ENCODE measurements at regions not wholly inside any gene's neighbourhood (a gene's known extent, or its start where the extent isn't known, plus 50 kb on each side); places are given as distances from the start of the nearest gene placed in this dataset.

GRCh38 chr19:28497887-28498286, 715.1 kb downstream of the UQCRFS1 start:
- no peak for DNase-seq

DNA sequence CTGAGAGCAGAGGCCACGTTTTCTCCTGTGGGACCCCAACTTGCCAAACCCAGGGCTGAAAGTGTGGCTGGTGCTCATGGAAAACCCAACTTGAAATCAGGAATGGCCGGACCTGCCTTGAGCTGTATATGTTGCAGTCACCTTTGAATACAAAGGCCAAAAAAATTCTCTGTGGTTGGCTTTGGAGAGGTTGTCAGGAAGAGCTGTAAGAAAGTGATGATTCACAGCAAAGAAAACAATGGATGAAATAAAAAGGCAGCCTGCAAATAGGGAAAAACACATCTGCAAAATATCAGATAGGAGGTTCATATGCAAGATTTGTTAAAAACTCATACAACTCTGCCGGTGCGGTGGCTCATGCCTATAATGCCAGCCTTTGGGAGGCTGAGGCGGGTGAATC, 715.8 kb downstream of the UQCRFS1 start:
- peak; percentile 8 for DNase-seq

- no peak for DNase-seq
These were observed 717.9 kb downstream of the UQCRFS1 start for GRCh38 chr19:28495046-28495445.

GRCh38 chr19:28494461-28494860, 718.5 kb downstream of the UQCRFS1 start:
- no peak for DNase-seq

DNA sequence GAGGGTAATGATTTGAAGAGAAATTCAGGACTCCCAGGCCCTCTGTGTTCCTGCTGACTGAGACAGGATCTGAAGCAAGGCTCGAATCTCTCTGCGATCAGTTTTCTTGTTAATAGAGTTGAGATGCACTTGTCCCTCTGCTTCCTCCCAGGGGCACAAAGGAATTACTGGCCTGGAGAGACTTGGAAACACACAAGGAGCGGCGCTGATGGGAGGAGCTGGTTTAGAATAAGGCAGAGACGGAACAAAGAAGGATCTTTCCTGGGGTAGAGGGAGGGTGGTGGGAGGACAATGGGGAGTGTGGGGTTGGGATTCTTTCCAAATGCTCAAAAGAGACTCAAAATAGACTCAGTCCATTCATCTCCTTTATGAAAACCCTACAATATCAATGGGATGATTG, 719.1 kb downstream of the UQCRFS1 start:
- DNase-seq: no peak

DNA sequence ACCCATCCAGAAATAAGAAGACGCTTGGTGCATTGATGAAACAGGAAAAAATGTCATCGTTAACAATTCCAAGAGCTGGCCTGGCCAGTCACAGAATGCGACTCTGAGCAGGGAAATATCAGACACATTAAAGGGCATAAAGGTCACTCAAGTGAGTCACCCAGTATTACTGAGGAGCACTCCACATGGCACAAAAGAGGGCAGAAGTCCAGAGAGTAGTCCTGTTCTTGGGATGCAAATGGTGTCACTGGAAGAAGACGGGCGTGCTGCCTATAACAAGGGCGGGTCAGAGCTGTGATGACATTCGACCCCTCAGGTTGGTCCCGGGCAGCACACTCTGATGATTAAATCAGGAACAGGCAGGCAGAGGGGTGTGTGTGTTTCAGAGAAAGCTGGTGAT, 720.3 kb downstream of the UQCRFS1 start:
- no peak for DNase-seq

DNA sequence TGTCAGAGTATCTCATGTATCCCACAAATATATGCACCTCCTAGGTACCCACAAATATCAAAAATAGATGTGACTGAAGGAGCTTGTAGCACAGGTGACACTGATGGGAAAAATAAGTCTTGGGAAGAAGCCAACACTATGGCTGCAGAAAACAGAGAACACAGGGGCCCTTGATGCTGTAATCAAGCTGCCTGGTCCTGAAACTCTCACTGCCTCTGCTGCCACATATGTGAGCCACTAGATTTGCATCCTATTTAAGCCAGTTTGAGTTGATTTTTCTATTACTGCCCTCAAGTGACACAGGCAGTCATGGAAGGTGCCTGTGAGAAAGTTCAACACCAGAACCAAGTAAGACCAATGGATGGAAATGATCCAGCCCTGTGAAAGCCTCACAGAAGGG, 720.8 kb downstream of the UQCRFS1 start:
- no peak for DNase-seq

DNA sequence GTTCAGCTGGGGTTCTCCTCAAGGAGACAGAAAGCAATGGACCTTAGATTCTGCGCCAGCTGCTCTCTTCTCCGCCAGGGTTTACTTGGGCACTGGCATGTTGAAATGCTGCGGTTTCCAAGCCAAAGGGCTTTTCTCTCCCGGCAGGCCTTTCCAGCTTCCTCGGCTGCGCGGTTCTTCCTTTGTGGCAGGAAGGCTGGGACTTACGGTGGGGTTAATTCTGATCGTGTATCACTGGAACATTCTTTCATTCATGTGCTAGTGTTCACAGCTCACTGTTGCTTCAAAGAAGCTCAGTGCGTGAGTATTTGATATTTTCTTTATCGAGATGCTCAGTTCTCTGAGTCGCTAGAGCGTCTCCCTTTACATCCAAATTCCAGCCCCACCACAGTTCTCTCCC, 723.2 kb downstream of the UQCRFS1 start:
- DNase-seq: no peak

DNA sequence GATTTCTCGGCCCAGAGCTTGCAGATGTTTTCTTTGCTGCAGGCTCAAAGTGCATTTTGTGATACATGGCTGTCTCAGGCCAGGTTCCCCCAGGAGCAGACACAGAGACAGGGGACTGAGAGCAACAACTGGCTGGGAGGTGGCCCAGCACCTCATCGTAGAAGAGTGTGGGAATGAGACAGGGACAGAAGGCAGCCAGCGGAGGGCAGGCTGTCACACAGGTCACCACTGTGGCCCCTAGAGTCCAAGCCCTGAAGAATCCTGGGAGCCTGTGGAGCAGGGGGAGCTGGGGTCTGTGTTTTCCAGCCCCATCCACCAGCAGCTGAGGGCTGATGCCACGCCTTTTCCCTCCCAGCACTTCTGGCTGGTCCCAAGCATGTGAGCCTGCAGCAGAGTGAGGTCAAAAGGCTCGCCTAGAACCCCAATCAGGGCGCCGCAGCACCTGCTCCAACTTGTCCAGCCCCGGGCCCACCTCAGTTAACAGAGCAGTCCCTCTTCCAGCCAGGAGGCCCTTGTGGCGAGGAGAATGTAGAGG, 723.8 kb downstream of the UQCRFS1 start:
- DNase-seq: no peak

- no peak for DNase-seq
These were observed 725.0 kb downstream of the UQCRFS1 start for GRCh38 chr19:28487999-28488398.

DNA sequence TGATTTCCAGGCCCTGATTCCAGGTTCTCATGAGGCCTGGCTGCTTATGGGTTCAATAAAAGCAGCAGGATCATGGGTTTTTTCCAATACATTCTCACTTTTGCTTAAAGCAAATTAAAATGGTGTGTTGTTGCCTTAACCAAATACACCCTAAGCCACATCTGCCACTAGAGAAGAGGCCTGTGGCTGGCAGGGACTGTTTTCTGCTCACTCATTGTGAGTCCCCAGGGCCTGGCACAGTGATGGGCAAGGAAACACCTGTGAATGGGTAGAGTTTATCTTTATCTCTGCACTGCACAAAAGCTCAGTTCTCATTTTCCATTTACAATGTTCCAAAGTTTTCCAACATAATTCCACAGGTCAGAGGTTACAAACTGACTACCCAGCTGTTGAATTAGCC, 726.0 kb downstream of the UQCRFS1 start:
- DNase-seq: no peak

- no peak for DNase-seq
These were observed 726.5 kb downstream of the UQCRFS1 start for GRCh38 chr19:28486473-28486872.

- no peak for DNase-seq
These were observed 727.7 kb downstream of the UQCRFS1 start for GRCh38 chr19:28485292-28485691.

- DNase-seq: no peak
These were observed 729.8 kb downstream of the UQCRFS1 start for GRCh38 chr19:28483197-28483596.

DNA sequence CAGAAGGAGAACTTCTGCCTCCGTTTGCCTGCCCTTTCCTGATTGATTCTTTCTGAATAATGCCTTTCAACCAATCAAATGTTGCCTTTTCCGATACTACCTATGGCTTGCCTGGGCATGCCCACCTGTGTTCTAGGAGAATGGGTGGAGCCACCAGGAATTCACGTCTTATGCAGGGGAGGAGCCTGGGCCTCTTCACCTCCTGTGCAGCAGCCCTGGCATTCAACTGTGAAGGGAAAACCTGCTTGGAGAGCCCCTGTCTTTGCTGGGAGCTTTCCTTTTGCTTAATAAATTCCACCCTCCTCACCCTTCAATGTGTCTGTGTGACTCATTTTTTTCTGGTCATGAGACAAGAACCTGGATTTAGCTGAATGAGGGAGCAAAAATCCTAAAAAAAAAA, 730.7 kb downstream of the UQCRFS1 start:
- DNase-seq: no peak

- no peak for DNase-seq
These were observed 731.3 kb downstream of the UQCRFS1 start for GRCh38 chr19:28481674-28482073.

GRCh38 chr19:28475525-28475924, 737.4 kb downstream of the UQCRFS1 start:
- no peak for DNase-seq

DNA sequence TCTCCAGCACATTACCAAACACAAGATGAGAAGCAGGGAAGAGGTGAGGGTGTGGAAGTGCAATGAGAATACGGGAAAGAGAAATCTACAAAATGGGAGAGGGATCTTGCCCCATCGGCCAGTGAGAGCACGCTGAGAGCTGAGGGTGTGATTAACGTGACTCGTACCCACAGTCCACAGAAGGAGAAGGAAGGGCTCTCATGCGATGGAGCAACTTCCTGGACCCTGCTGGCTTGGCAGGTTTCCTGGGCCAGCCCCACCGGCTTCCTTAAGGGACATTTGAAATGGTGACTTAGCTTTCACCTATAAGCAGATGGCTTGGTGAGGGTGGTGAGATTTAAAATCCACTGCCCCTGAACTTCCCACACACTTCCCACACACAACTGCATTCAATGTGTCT, 740.1 kb downstream of the UQCRFS1 start:
- DNase-seq: no peak

- DNase-seq: peak; percentile 37
These were observed 741.0 kb downstream of the UQCRFS1 start for GRCh38 chr19:28471731-28472510.

GRCh38 chr19:28469544-28469943, 743.4 kb downstream of the UQCRFS1 start:
- no peak for DNase-seq

- DNase-seq: peak; percentile 42
These were observed 744.1 kb downstream of the UQCRFS1 start for GRCh38 chr19:28468701-28469459.

GRCh38 chr19:28466107-28467045, 746.6 kb downstream of the UQCRFS1 start:
- DNase-seq: peak; percentile 45

All from fibroblast of skin of abdomen (primary cell).